ENCODE measurements at regions not wholly inside any gene's neighbourhood (a gene's known extent, or its start where the extent isn't known, plus 50 kb on each side); places are given as distances from the start of the nearest gene placed in this dataset.

DNA sequence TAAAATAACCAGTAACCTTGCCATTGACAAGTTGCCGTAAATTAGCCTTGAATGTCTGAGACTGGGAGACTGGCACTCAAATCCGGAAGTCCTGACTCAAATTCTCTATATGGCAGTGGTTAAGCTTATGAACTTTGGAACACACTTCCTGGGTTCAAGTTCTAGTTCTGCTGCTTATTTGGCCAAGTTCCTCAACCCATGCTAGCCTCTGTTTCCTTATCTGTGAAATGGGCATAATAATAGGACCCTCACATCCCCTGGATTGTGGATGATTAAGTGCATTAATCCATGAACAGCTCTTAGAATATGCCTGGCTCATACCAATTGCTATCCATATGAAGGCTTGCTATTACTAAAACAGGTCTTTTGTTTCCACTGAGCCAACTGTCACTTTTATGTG is 311.5 kb downstream of the EDEM1 start:
- TF ChIP-seq GATA2 (IDR thresholded peaks at IDR 0.05; ENCODE audit: low read depth, low read length): no peak
- no peak for TF ChIP-seq GATA3 (IDR thresholded peaks at IDR 0.05; ENCODE audit: low read depth, low read length)
